Nephron progenitor cell (in vitro differentiated cells): ENCODE measurements at regions not wholly inside any gene's neighbourhood (a gene's known extent, or its start where the extent isn't known, plus 50 kb on each side); places are given as distances from the start of the nearest gene placed in this dataset.
A peak's percentile ranks its signal among the peaks of the same experiment; 100 is the strongest.

Experiments
- DNase-seq: peaks from one replicate; pipeline ENCODE4 v3.0.0; 2021
- H3K27ac Mint-ChIP-seq: 2 replicates; pipeline ENCODE4 v1.8.0; 2021; ENCODE audit warnings: mild to moderate bottlenecking, moderate library complexity, mixed read lengths
- H3K27me3 Mint-ChIP-seq: 2 replicates; pipeline ENCODE4 v1.8.0; 2021; ENCODE audit warnings: mild to moderate bottlenecking, low read depth, mixed read lengths; ENCODE audit not compliant: poor library complexity
- H3K36me3 Mint-ChIP-seq: 2 replicates; pipeline ENCODE4 v1.8.0; 2021; ENCODE audit warnings: low read depth, mixed read lengths
- H3K4me1 Mint-ChIP-seq: 2 replicates; pipeline ENCODE4 v1.8.0; 2021; ENCODE audit warnings: mixed read lengths
- H3K4me3 Mint-ChIP-seq: 2 replicates; pipeline ENCODE4 v1.8.0; 2021; ENCODE audit warnings: mild to moderate bottlenecking, moderate library complexity, mixed read lengths
- H3K9me3 Mint-ChIP-seq: 2 replicates; pipeline ENCODE4 v1.8.0; 2021; ENCODE audit warnings: mild to moderate bottlenecking, moderate library complexity, mixed read lengths
- TF ChIP-seq, protein P1 (sequence below): fragments of 200-600 bp; sonication (generic); IDR thresholded peaks from 2 replicates; pipeline ENCODE4 v1.5.0; 2021; ENCODE audit warnings: antibody characterized with exemption

DNA sequence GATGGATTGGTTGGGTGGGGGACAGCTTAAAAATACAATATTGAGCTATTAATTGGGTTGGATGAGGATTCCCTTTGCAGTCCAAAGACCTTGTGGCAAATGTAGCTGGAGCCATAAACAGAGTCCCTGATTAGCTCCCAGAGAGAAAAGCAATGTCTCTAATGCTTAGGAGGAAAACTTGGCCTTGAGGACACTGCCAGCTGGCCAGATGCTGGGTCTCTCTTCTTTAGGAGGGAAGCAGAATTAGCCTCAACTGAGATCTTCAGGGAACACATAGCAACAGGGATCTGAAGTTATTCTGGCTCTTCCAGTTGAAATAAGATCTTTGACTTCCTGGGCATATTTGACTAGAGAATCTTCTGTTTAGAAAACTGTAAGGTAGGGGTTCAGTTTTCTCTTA is 121.7 kb upstream of the WWC1 start:
- peaks cover 9% of the 10 kb centered on the region for H3K27me3 Mint-ChIP-seq
- H3K36me3 Mint-ChIP-seq = no peaks in the 10 kb centered on the region
- H3K4me1 Mint-ChIP-seq = peaks cover 64% of the 10 kb centered on the region
- no peak for DNase-seq
- no peak overlapping the region for H3K4me3 Mint-ChIP-seq
- no peaks in the 10 kb centered on the region for H3K9me3 Mint-ChIP-seq
- TF ChIP-seq, protein P1, sequence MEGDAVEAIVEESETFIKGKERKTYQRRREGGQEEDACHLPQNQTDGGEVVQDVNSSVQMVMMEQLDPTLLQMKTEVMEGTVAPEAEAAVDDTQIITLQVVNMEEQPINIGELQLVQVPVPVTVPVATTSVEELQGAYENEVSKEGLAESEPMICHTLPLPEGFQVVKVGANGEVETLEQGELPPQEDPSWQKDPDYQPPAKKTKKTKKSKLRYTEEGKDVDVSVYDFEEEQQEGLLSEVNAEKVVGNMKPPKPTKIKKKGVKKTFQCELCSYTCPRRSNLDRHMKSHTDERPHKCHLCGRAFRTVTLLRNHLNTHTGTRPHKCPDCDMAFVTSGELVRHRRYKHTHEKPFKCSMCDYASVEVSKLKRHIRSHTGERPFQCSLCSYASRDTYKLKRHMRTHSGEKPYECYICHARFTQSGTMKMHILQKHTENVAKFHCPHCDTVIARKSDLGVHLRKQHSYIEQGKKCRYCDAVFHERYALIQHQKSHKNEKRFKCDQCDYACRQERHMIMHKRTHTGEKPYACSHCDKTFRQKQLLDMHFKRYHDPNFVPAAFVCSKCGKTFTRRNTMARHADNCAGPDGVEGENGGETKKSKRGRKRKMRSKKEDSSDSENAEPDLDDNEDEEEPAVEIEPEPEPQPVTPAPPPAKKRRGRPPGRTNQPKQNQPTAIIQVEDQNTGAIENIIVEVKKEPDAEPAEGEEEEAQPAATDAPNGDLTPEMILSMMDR = no peak
- no peak overlapping the region for H3K27ac Mint-ChIP-seq

DNA sequence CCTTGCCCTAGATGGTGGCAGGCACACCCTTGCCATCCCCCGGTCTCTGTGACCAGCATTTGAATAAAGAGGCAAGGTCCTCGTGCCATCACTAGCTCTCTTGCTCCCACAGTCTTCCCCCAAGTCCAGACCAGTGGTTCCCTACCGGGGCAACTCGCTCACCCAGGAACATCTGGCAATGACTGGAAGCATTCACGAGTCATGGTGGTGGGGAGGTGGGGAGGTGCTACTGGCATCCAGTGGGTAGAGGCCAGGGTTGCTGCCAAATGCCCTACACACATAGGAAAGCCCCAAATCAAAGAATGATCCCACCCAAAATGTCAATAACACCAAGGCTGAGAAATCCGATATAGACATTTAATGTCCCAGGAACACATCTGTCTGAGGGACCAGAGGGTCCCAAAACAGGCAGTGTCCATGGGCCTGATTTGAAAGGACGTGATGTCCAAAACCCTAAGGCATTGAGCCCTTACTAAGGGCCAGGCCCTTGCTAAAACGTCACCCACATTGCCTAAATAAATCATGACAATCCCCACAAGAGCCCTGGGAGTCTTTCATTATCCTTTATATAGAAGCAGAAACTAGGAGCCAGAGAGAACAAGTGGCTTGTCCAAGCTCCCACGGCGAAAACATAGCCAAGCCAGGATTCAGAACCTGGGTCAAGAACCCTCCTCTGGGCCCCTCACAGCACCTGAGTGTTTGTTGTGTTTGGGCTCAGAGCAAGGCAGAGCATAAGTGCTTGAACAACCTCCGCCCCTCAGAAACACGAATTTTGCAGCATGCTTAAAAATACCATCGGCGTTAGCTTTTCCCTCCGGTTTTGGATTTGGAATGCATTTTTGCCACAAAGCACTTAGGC is 119.3 kb upstream of the WWC1 start:
- no peak for DNase-seq
- no peaks in the 10 kb centered on the region for H3K36me3 Mint-ChIP-seq

DNA sequence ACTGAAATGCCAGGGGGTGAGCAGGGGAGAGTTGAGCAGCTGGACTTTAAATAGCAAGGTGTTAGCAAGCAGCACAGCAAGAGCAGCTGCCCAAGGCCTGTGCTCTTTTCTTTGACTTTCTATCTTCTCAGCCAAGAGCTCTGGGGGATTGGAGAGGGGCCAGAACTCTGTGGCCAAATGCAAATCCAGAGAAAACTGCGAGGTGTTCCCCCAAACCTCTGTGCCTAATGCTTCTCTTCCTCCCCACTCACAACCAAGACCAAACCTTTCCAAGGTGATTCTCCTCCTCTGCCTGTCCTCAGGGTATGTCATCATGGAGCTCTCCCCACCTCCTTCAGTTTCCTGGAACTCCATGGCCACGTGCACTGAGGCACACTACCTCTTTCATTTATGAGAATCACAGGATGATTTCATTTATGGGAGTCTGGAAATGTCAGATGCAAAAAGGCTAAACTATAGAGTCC is 118.7 kb upstream of the WWC1 start:
- peaks cover 13% of the 10 kb centered on the region for H3K27me3 Mint-ChIP-seq

More for the DNA sequence above, 119.3 kb upstream of the WWC1 start:
- H3K4me3 Mint-ChIP-seq = no peak overlapping the region
- H3K27me3 Mint-ChIP-seq = peaks cover 13% of the 10 kb centered on the region
- no peaks in the 10 kb centered on the region for H3K9me3 Mint-ChIP-seq
- H3K27ac Mint-ChIP-seq = no peak overlapping the region
- TF ChIP-seq, protein P1 = no peak
- H3K4me1 Mint-ChIP-seq = peaks cover 40% of the 10 kb centered on the region

DNA sequence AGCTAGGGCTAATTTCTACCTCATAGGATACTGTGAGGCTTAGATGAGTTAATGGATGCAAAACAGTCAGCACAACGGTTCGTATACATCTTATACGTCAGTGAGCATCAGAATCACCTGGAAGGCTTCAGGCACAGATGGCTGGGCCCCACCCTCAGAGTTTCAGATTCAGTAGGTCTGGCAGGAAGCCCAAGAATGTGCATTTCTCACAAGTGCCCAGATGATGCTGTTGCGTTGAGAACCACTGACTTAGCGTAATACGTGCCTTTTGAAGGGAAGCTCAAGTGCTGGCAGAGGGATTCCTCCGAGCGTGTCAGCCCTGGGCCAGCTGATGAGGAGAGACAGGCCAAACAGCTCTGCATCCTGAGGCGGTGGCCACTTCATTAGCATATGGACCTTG is 117.1 kb upstream of the WWC1 start:
- Mint-ChIP-seq H3K9me3 (no peaks in the 10 kb centered on the region), H3K4me1 (peaks cover 55% of the 10 kb centered on the region), H3K4me3 (no peak overlapping the region), H3K36me3 (no peaks in the 10 kb centered on the region), H3K27me3 (peaks cover 13% of the 10 kb centered on the region), H3K27ac (no peak overlapping the region)
- TF ChIP-seq, protein P1 = no peak
- DNase-seq = no peak

More for the DNA sequence above, 118.7 kb upstream of the WWC1 start:
- Mint-ChIP-seq H3K27ac (peak overlapping the region; percentile 91), H3K36me3 (no peaks in the 10 kb centered on the region), H3K4me3 (no peak overlapping the region), H3K4me1 (peaks cover 42% of the 10 kb centered on the region), H3K9me3 (no peaks in the 10 kb centered on the region)
- no peak for DNase-seq
- TF ChIP-seq, protein P1 = no peak

DNA sequence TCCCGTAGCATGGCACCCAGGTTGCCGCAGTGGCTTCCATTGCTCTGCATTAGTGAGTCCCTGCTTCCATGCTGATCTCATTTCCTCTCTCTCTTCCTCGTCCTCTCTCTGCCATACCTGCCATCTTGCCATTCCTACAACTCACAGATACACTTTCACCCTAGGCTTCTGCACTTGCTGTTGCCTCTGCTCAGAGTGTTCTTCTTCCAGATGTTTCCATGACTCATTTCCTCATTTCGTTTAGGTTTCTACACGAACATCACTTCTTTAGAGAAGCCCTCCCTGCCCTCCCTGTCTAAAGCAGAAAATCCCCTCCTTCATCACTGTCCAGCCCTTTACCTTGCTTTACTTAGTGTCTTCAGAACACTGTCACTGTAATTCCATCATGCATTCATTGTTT is 115.2 kb upstream of the WWC1 start:
- Mint-ChIP-seq H3K9me3 (no peaks in the 10 kb centered on the region), H3K4me1 (peaks cover 37% of the 10 kb centered on the region), H3K27ac (no peak overlapping the region), H3K4me3 (no peak overlapping the region), H3K27me3 (peaks cover 8% of the 10 kb centered on the region), H3K36me3 (no peaks in the 10 kb centered on the region)
- TF ChIP-seq, protein P1 = no peak
- DNase-seq = no peak

DNA sequence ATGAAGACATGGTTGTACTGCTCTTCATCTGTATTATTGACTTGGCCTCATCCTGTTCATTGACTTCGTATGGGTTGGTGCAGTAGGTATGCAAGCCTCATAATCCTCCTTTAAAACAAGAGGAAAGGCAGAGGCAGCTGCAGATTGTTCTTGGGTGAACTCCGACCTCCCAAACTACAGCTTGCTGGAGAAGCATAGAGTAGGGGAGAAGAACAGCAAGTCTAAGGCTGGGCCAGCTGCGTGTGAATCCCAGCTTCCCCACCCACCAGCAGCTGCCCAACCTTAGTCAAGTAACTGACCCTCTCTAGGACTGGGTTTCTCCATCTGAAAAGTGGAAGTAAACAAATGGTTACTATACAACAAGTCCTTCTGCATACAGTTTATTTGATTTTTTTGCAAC is 114.5 kb upstream of the WWC1 start:
- H3K9me3 Mint-ChIP-seq = no peaks in the 10 kb centered on the region
- H3K4me1 Mint-ChIP-seq = peaks cover 36% of the 10 kb centered on the region
- peaks cover 8% of the 10 kb centered on the region for H3K27me3 Mint-ChIP-seq
- TF ChIP-seq, protein P1 = no peak
- H3K4me3 Mint-ChIP-seq = no peak overlapping the region
- H3K36me3 Mint-ChIP-seq = no peaks in the 10 kb centered on the region
- no peak overlapping the region for H3K27ac Mint-ChIP-seq
- DNase-seq = no peak
